ENCODE measurements at regions not wholly inside any gene's neighbourhood (a gene's known extent, or its start where the extent isn't known, plus 50 kb on each side); places are given as distances from the start of the nearest gene placed in this dataset.

DNA sequence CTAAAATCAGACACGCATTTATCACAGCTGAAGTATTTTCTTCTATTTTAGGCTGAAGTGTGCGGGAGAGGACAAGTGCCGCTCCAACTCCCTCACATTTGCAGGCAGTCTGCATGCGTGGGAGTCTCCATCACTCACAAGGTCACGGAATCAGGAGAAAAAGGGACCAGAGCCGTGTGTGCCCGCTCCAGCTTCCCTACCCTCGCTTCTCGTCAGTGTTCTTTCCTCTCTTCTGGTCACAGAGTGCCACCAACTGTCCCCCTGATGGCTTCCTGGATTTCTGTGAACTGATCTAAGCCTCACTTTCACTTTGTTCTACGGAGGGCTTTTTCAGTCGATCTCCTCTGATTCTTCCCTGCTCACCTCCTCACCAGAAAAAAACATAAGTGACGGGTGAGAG, 407.4 kb upstream of the AADAT start:
- TF ChIP-seq ZNF274 (IDR thresholded peaks at IDR 0.05; ENCODE audit: low read depth, low read length) (no peak), YY1 (IDR thresholded peaks at IDR 0.05; ENCODE audit: insufficient read depth, insufficient read length) (no peak), SUZ12 (IDR thresholded peaks at IDR 0.05; ENCODE audit: extremely low read depth, insufficient read depth, insufficient read length) (no peak)

Data from NT2/D1 (cell line).